Progenitor cell of endocrine pancreas (in vitro differentiated cells): ENCODE measurements at regions not wholly inside any gene's neighbourhood (a gene's known extent, or its start where the extent isn't known, plus 50 kb on each side); places are given as distances from the start of the nearest gene placed in this dataset.

Experiments used
- DNase-seq: peaks from one replicate; pipeline ENCODE4 v3.0.0; 2021; ENCODE audit warnings: low spot score; ENCODE audit not compliant: unreplicated experiment
- H3K27ac Mint-ChIP-seq: 2 replicates; pipeline ENCODE4 v1.8.0; 2021; ENCODE audit warnings: mild to moderate bottlenecking, moderate library complexity, mixed read lengths
- H3K27me3 Mint-ChIP-seq: 2 replicates; pipeline ENCODE4 v1.8.0; 2021; ENCODE audit warnings: mixed read lengths
- H3K36me3 Mint-ChIP-seq: 2 replicates; pipeline ENCODE4 v1.8.0; 2022; ENCODE audit warnings: mixed read lengths; ENCODE audit not compliant: insufficient read depth
- H3K4me1 Mint-ChIP-seq: 2 replicates; pipeline ENCODE4 v1.8.0; 2021; ENCODE audit warnings: low read depth, mixed read lengths
- H3K4me3 Mint-ChIP-seq: 2 replicates; pipeline ENCODE4 v1.8.0; 2021; ENCODE audit warnings: low read depth, mild to moderate bottlenecking, moderate library complexity, mixed read lengths
- H3K9me3 Mint-ChIP-seq: 2 replicates; pipeline ENCODE4 v1.8.0; 2021; ENCODE audit warnings: low read depth, mixed read lengths
- TF ChIP-seq, protein P1 (sequence below): fragments of 200-600 bp; sonication (generic); IDR thresholded peaks from one replicate; pipeline ENCODE4 v1.5.0; 2021; ENCODE audit warnings: antibody characterized with exemption, mild to moderate bottlenecking; ENCODE audit not compliant: unreplicated experiment

DNA sequence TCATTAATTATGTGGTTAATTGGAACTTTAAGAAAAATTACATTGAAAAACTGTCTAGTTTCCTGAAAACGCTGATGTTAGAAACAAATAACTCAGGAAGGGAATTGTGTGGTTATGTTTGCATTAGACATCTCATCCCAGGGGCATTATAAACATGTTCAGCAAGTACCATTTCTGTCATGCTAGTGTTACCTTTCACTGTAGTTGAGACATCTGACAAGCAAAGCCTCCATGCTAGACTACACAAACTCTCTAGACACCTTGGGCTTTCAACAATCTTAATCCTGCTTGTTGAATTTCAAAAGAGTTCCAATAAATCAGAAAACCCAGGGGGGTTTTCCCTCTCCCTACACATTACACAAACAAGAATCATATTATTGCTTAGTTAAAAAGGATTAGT is 536.8 kb downstream of the KCNT2 start:
- Mint-ChIP-seq H3K36me3 (no peaks in the 10 kb centered on the region), H3K4me3 (no peak overlapping the region), H3K27me3 (no peaks in the 10 kb centered on the region)

DNA sequence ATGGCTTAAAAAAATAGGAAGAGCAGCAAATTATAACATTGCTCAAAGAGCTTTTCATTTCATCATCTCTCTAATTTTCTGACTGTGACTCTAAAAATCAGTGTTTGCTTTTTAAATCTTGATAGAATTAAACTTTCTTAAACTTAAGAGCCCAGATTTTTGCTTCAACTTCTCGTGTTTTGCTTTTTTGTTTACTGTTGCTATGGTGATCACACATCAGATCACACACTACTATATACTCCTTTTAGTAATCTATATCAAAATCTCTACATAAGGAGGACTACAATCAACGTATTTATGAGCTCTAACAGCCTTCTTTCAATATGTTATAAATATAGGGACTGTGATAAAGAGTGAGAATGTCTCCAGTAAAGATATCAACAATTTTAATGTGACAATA is 537.3 kb downstream of the KCNT2 start:
- no peaks in the 10 kb centered on the region for H3K4me1 Mint-ChIP-seq
- no peak overlapping the region for H3K27ac Mint-ChIP-seq
- H3K4me3 Mint-ChIP-seq: no peak overlapping the region
- H3K27me3 Mint-ChIP-seq: no peaks in the 10 kb centered on the region
- no peak for DNase-seq
- H3K9me3 Mint-ChIP-seq: no peaks in the 10 kb centered on the region
- TF ChIP-seq, protein P1, sequence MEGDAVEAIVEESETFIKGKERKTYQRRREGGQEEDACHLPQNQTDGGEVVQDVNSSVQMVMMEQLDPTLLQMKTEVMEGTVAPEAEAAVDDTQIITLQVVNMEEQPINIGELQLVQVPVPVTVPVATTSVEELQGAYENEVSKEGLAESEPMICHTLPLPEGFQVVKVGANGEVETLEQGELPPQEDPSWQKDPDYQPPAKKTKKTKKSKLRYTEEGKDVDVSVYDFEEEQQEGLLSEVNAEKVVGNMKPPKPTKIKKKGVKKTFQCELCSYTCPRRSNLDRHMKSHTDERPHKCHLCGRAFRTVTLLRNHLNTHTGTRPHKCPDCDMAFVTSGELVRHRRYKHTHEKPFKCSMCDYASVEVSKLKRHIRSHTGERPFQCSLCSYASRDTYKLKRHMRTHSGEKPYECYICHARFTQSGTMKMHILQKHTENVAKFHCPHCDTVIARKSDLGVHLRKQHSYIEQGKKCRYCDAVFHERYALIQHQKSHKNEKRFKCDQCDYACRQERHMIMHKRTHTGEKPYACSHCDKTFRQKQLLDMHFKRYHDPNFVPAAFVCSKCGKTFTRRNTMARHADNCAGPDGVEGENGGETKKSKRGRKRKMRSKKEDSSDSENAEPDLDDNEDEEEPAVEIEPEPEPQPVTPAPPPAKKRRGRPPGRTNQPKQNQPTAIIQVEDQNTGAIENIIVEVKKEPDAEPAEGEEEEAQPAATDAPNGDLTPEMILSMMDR: no peak
- H3K36me3 Mint-ChIP-seq: no peaks in the 10 kb centered on the region

More for the DNA sequence above, 536.8 kb downstream of the KCNT2 start:
- Mint-ChIP-seq H3K9me3 (no peaks in the 10 kb centered on the region), H3K27ac (no peak overlapping the region), H3K4me1 (no peaks in the 10 kb centered on the region)
- TF ChIP-seq, protein P1: no peak
- no peak for DNase-seq

DNA sequence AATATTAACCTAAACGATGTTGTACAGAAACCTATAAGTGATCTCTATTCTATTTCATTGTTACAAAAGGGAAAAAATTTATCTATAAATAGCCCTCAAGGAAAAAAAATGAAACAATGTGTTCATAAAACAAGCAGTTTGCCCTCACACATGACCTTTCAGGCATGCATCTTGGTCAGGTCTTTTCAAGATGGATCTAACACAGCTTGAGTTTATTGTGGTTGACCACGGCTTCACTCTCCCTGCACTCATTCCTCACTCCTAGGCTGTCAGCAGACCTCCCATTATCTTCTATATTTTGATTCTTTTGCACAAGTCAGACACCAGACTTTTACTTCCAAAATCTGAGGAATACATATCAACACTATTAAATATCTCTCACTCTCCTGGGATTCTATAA is 544.3 kb downstream of the KCNT2 start:
- Mint-ChIP-seq H3K9me3 (no peaks in the 10 kb centered on the region), H3K4me1 (peaks cover 4% of the 10 kb centered on the region), H3K4me3 (no peak overlapping the region), H3K36me3 (no peaks in the 10 kb centered on the region), H3K27me3 (no peaks in the 10 kb centered on the region), H3K27ac (no peak overlapping the region)
- no peak for DNase-seq
- TF ChIP-seq, protein P1: no peak

DNA sequence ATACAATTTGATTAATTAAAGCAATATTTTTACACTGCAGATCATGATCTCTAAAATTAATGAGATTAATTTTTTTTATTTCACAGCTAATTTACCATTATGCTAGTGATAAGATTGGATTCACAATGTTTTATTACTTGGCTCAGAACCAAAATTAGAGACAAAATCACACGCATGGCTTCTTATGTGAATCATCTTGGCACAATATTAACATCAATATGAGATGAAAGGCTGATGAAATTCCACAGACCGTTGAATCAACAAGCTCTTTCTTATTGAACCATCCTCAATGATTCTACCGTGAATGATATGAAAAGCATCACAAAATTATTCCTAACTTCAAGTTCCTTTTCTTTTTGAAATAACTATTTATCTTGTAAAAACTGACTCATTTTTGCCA is 544.9 kb downstream of the KCNT2 start:
- no peaks in the 10 kb centered on the region for H3K36me3 Mint-ChIP-seq
- H3K27me3 Mint-ChIP-seq: no peaks in the 10 kb centered on the region
- H3K27ac Mint-ChIP-seq: no peak overlapping the region
- no peak overlapping the region for H3K4me3 Mint-ChIP-seq
- H3K9me3 Mint-ChIP-seq: no peaks in the 10 kb centered on the region
- H3K4me1 Mint-ChIP-seq: peaks cover 4% of the 10 kb centered on the region
- no peak for DNase-seq
- TF ChIP-seq, protein P1: no peak

DNA sequence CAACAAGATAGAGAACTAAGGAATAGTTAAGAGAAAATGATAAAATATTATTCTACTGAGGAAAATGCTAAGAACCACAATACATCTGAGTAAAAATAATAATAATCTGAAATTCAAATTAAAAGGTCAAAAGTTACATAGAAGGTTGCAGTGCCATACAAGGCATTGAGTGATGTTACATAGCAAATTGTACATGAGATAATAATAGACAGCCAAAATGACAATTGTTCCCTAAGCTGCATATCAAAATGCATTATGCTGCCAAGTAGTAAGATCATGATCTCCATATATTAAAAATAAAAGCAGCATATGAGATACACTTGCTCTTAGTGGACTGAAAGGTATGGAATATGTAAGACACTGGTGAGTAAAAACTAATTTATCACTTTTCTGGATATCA is 547.7 kb downstream of the KCNT2 start:
- DNase-seq: no peak
- TF ChIP-seq, protein P1: no peak
- no peaks in the 10 kb centered on the region for H3K27me3 Mint-ChIP-seq
- no peak overlapping the region for H3K27ac Mint-ChIP-seq
- H3K36me3 Mint-ChIP-seq: no peaks in the 10 kb centered on the region
- H3K9me3 Mint-ChIP-seq: no peaks in the 10 kb centered on the region
- no peak overlapping the region for H3K4me3 Mint-ChIP-seq
- H3K4me1 Mint-ChIP-seq: peaks cover 16% of the 10 kb centered on the region
